GM04503 (cell line): ENCODE measurements at regions not wholly inside any gene's neighbourhood (a gene's known extent, or its start where the extent isn't known, plus 50 kb on each side); places are given as distances from the start of the nearest gene placed in this dataset.

Experiments used
- DNase-seq: peaks from one replicate; pipeline ENCODE4 v3.0.0-alpha.2; 2012; ENCODE audit warnings: low read depth

GRCh38 chr11:16685914-16686313, 52.5 kb upstream of the C11orf58 start:
- no peak for DNase-seq

- no peak for DNase-seq
These were observed 59.9 kb upstream of the C11orf58 start for GRCh38 chr11:16678466-16679116.

- DNase-seq: no peak
These were observed 68.5 kb upstream of the C11orf58 start for GRCh38 chr11:16669799-16670415.

GRCh38 chr11:16632295-16633200, 105.9 kb upstream of the C11orf58 start:
- DNase-seq: no peak

GRCh38 chr11:16630651-16631050, 107.8 kb upstream of the C11orf58 start:
- DNase-seq: no peak

- no peak for DNase-seq
These were observed 120.0 kb upstream of the C11orf58 start for GRCh38 chr11:16618431-16618830.

GRCh38 chr11:16615480-16615879, 123.0 kb upstream of the C11orf58 start:
- no peak for DNase-seq

- DNase-seq: peak; percentile 11
These were observed 124.7 kb upstream of the C11orf58 start for GRCh38 chr11:16613512-16614381.

- DNase-seq: no peak
These were observed 125.3 kb upstream of the C11orf58 start for GRCh38 chr11:16613262-16613511.

- DNase-seq: no peak
These were observed 125.7 kb upstream of the C11orf58 start for GRCh38 chr11:16612566-16613261.

- no peak for DNase-seq
These were observed 126.4 kb upstream of the C11orf58 start for GRCh38 chr11:16611926-16612565.

- DNase-seq: no peak
These were observed 127.0 kb upstream of the C11orf58 start for GRCh38 chr11:16611401-16611921.

- no peak for DNase-seq
These were observed 127.6 kb upstream of the C11orf58 start for GRCh38 chr11:16610738-16611388.

GRCh38 chr11:16610213-16610737, 128.2 kb upstream of the C11orf58 start:
- DNase-seq: no peak

- no peak for DNase-seq
These were observed 128.7 kb upstream of the C11orf58 start for GRCh38 chr11:16609769-16610168.

GRCh38 chr11:16607675-16608644, 130.5 kb upstream of the C11orf58 start:
- no peak for DNase-seq

GRCh38 chr11:16606784-16607674, 131.4 kb upstream of the C11orf58 start:
- no peak for DNase-seq
